ENCODE measurements at regions not wholly inside any gene's neighbourhood (a gene's known extent, or its start where the extent isn't known, plus 50 kb on each side); places are given as distances from the start of the nearest gene placed in this dataset.

DNA sequence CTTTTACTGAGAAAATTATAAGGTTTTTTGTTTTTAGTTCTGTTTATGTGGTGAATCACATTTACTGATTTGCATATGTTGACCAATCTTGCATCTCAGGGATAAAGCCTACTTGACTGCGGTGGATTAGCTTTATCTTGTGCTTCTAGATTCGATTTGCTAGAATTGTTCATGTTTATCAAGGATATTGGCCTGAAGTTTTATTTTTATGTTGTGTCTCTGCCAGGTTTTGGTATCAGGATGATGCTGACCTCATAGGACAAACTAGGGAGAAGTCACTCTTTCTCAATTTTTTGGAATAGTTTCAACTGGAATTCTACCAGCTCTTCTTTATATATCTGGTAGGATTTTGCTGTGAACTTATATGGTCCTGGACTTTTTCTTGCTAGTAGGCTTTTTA lies 504.8 kb downstream of the ETS1 start:
- TF ChIP-seq POLR2A (IDR thresholded peaks at IDR 0.05; ENCODE audit: low read depth, low read length) (no peak), POLR2AphosphoS5 (IDR thresholded peaks at IDR 0.05; ENCODE audit: low read depth, low read length) (no peak), TAF1 (IDR thresholded peaks at IDR 0.05; ENCODE audit: low read depth, low read length) (no peak), SPI1 (IDR thresholded peaks at IDR 0.05; ENCODE audit: low read depth, low read length) (no peak), POU2F2 (IDR thresholded peaks at IDR 0.05; ENCODE audit: low read depth, low read length) (no peak)

Data from GM12891 (cell line).